ENCODE measurements at regions not wholly inside any gene's neighbourhood (a gene's known extent, or its start where the extent isn't known, plus 50 kb on each side); places are given as distances from the start of the nearest gene placed in this dataset.

DNA sequence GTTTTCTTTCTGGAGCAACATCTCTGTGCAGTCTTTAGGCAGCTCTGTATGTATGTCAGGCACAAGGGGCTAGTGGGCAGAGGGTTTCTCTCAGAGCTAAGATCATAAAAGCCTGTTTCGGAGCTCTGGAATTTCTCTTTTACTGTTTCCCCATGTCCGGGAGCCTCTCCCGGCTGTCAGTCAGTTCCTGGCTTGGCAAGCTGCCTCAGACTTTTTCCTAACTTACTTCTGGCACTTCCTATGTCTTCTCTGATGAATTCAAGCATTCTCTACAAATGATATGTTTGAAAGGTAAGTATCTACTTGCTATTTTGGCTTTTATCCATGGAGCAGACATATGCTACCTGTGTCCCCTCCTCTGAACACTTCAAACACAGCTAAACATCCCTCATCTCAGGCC, 129.3 kb upstream of the PGRMC2 start:
- Mint-ChIP-seq H3K36me3 (ENCODE audit: low read depth) (no peaks in the 10 kb centered on the region), H3K4me3 (no peak overlapping the region), H3K9me3 (no peaks in the 10 kb centered on the region), H3K27me3 (no peaks in the 10 kb centered on the region), H3K27ac (no peak overlapping the region), H3K4me1 (no peaks in the 10 kb centered on the region)
- ChIA-PET POLR2A (no interaction called here), CTCF (no interaction called here)
- TF ChIP-seq, protein P1, sequence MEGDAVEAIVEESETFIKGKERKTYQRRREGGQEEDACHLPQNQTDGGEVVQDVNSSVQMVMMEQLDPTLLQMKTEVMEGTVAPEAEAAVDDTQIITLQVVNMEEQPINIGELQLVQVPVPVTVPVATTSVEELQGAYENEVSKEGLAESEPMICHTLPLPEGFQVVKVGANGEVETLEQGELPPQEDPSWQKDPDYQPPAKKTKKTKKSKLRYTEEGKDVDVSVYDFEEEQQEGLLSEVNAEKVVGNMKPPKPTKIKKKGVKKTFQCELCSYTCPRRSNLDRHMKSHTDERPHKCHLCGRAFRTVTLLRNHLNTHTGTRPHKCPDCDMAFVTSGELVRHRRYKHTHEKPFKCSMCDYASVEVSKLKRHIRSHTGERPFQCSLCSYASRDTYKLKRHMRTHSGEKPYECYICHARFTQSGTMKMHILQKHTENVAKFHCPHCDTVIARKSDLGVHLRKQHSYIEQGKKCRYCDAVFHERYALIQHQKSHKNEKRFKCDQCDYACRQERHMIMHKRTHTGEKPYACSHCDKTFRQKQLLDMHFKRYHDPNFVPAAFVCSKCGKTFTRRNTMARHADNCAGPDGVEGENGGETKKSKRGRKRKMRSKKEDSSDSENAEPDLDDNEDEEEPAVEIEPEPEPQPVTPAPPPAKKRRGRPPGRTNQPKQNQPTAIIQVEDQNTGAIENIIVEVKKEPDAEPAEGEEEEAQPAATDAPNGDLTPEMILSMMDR (IDR thresholded peaks at IDR 0.05) = no peak
- DNase-seq = no peak
- no peak for ATAC-seq (ENCODE audit: low read depth)
- intact Hi-C loops (cut with micrococcal nuclease) = no loop called here

DNA sequence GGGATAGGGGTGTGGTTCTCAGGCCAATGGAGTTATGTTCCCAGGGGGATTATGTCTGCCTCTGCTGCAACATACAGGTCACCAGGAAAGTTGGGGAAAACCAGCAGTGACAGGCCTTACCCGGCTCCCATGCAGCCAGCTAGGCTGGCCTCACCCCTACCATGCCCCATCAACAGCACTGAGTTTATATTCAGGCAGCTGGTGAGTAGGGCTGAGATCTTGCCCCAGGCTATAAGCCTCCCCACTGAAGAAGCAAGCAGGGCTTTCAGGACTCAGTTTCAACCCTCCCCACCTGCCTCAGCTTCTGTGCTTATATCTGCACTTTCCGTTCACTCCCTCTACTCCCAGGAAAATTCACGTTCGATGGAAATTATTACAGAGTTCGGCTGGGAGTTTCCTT, 122.4 kb upstream of the PGRMC2 start:
- no peak for DNase-seq
- Mint-ChIP-seq H3K4me3 (no peak overlapping the region), H3K27ac (no peak overlapping the region), H3K4me1 (no peaks in the 10 kb centered on the region), H3K36me3 (ENCODE audit: low read depth) (no peaks in the 10 kb centered on the region), H3K27me3 (no peaks in the 10 kb centered on the region), H3K9me3 (peaks cover 7% of the 10 kb centered on the region)
- ChIA-PET POLR2A (no interaction called here), CTCF (no interaction called here)
- TF ChIP-seq, protein P1 (IDR thresholded peaks at IDR 0.05) = no peak
- intact Hi-C loops (cut with micrococcal nuclease) = no loop called here
- no peak for ATAC-seq (ENCODE audit: low read depth)

DNA sequence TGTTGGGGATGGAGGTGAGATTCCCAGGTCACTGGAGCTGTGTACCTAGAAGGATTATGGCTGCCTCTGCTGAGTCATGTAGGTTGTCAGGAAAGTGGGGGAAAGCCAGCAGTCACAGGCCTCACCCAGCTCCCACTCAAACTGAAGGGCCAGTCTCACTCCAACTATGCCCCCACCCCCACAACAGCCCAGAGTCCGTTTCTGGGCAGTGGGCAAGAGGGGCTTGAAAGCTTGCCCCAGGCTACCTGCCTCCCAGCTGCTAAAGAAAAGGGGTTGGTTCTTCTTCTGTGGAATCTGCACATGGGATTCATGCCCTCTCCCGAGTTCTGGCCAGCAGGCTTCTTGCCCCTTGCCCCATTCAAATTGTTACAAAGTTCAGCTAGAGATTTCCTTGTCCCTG, 116.0 kb upstream of the PGRMC2 start:
- no peak overlapping the region for H3K4me3 Mint-ChIP-seq
- DNase-seq = no peak
- ChIA-PET POLR2A (no interaction called here), CTCF (no interaction called here)
- TF ChIP-seq, protein P1 (IDR thresholded peaks at IDR 0.05) = no peak
- peaks cover 3% of the 10 kb centered on the region for H3K36me3 Mint-ChIP-seq (ENCODE audit: low read depth)
- no peak overlapping the region for H3K27ac Mint-ChIP-seq
- H3K9me3 Mint-ChIP-seq = peaks cover 11% of the 10 kb centered on the region
- no peaks in the 10 kb centered on the region for H3K27me3 Mint-ChIP-seq
- no peaks in the 10 kb centered on the region for H3K4me1 Mint-ChIP-seq
- intact Hi-C loops (cut with micrococcal nuclease) = no loop called here
- no peak for ATAC-seq (ENCODE audit: low read depth)

DNA sequence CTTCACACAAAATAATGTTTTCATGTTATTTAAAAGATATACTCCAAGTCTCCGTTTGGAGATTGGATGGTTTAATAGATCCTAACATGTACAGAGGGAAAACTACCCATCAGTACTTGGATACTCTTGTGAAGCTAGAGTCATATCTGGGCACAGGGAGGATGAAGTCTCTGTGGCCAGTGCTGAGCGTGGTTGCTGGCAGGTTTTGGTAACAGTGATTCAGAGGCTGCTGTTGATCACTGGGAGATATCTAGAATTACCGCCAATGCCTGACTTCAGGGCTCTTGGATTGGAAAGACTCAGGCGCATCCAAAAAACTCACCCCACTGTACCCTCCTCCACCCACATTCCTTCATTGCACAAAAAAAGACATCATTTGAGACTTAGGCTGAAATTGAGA, 107.2 kb upstream of the PGRMC2 start:
- Mint-ChIP-seq H3K4me3 (no peak overlapping the region), H3K27ac (no peak overlapping the region), H3K9me3 (peaks cover 5% of the 10 kb centered on the region), H3K27me3 (no peaks in the 10 kb centered on the region), H3K4me1 (no peaks in the 10 kb centered on the region), H3K36me3 (ENCODE audit: low read depth) (no peaks in the 10 kb centered on the region)
- ATAC-seq (ENCODE audit: low read depth) (no peak), DNase-seq (no peak)
- intact Hi-C loops (cut with micrococcal nuclease) = no loop called here
- ChIA-PET CTCF (no interaction called here), POLR2A (no interaction called here)
- TF ChIP-seq, protein P1 (IDR thresholded peaks at IDR 0.05) = no peak

DNA sequence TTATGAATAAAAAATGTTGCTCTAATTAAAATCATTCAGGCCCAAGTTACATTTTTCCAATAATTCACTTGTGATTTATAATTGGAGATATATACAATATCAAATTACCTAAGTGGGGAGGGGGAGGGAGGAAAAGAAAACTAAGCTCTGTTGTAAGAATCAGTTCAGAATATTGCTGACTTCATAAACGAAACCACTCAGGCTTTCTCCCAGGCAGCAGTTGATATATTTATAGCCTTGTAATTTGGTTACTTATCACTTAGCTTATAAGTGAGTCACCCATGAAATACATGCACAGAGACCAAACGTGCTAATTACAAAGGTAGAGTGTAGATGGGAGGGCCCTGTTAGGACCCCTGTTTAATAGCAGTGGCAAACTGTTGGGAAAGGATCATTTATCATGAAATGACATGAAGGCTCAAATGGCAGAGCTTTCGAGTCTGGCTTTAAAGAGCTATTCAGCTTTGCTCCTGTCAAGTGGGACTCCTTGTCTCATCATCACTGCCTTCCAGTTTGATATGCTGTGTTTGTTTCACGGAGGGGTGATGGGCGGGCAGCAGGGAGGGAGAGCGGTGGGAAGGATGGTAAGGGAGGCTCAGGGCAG, 105.6 kb upstream of the PGRMC2 start:
- no peak for DNase-seq
- Mint-ChIP-seq H3K9me3 (peaks cover 3% of the 10 kb centered on the region), H3K27ac (no peak overlapping the region), H3K36me3 (ENCODE audit: low read depth) (no peaks in the 10 kb centered on the region), H3K4me3 (no peak overlapping the region), H3K27me3 (no peaks in the 10 kb centered on the region), H3K4me1 (no peaks in the 10 kb centered on the region)
- ATAC-seq (ENCODE audit: low read depth) = no peak
- intact Hi-C loops (cut with micrococcal nuclease) = no loop called here
- TF ChIP-seq, protein P1 (IDR thresholded peaks at IDR 0.05) = no peak
- ChIA-PET POLR2A (no interaction called here), CTCF (no interaction called here)

Data from activated B cell treated with CpG ODN at 0.5 μM for 24 hours (primary cell).